IMR-90 (cell line): ENCODE measurements at regions not wholly inside any gene's neighbourhood (a gene's known extent, or its start where the extent isn't known, plus 50 kb on each side); places are given as distances from the start of the nearest gene placed in this dataset.

Experiments used
- ATAC-seq: fragments of 200-7000 bp; cut with Tn5 transposase; 2 replicates; pipeline ENCODE4 v1.9.1; 2020; ENCODE audit warnings: low read depth, mild to moderate bottlenecking, moderate library complexity
- BruUV-seq: library from RNA; stranded (reverse); fragments of 400-500 nt; replicated peaks from 2 replicates; lab custom pipeline; 2021; lab: Mats Ljungman, UMichigan
- CTCF ChIA-PET: fragments of 300-600 bp; formaldehyde crosslinking; extraction: SDS; loops from one replicate; lab custom pipeline; 2021; ENCODE audit warnings: antibody characterized with exemption; lab: Yijun Ruan, JAX
- POLR2A ChIA-PET: fragments of 300-600 bp; sonication (Branson Sonifier 250); formaldehyde crosslinking; loops from one replicate; lab custom pipeline; 2022; ENCODE audit warnings: antibody characterized with exemption; ENCODE audit not compliant: unreplicated experiment; lab: Charles Lee
- DNase-seq: peaks from one replicate; pipeline ENCODE4 v3.0.0; 2013
- H2AFZ ChIP-seq: replicated peaks from 2 replicates; pipeline ENCODE3; 2013; ENCODE audit warnings: low read length, mild to moderate bottlenecking; ENCODE audit not compliant: poor library complexity
- H2AK5ac ChIP-seq: 2 replicates; pipeline ENCODE4 v1.6.1; 2013; ENCODE audit warnings: low read depth, low read length, inconsistent platforms
- H2AK9ac ChIP-seq: replicated peaks from 2 replicates; pipeline ENCODE3; 2013; ENCODE audit warnings: mild to moderate bottlenecking, low read depth, low read length, moderate library complexity; ENCODE audit not compliant: poor library complexity
- H2BK120ac ChIP-seq: 2 replicates; pipeline ENCODE4 v1.6.1; 2013; ENCODE audit warnings: low read depth, low read length, inconsistent platforms
- H2BK15ac ChIP-seq: 3 replicates; pipeline ENCODE4 v1.6.1; 2013; ENCODE audit warnings: low read depth, low read length, inconsistent platforms
- H2BK20ac ChIP-seq: 2 replicates; pipeline ENCODE4 v1.6.1; 2013; ENCODE audit warnings: low read depth, mild to moderate bottlenecking, inconsistent platforms, low read length, moderate library complexity
- H2BK5ac ChIP-seq: 2 replicates; pipeline ENCODE4 v1.6.1; 2013; ENCODE audit warnings: mild to moderate bottlenecking, low read depth, low read length, inconsistent platforms; ENCODE audit not compliant: poor library complexity, severe bottlenecking
- H3K14ac ChIP-seq: replicated peaks from 2 replicates; pipeline ENCODE4 v1.6.1; 2013; ENCODE audit warnings: low read depth, low read length, inconsistent platforms
- H3K18ac ChIP-seq: 2 replicates; pipeline ENCODE4 v1.6.1; 2013; ENCODE audit warnings: low read depth, low read length, control low read depth
- H3K23ac ChIP-seq: 2 replicates; pipeline ENCODE4 v1.6.1; 2013; ENCODE audit warnings: low read depth, low read length, inconsistent platforms
- H3K27ac ChIP-seq: 2 replicates; pipeline ENCODE4 v1.5.1; 2013; ENCODE audit warnings: mild to moderate bottlenecking, control low read depth, low read length; ENCODE audit not compliant: insufficient read depth
- H3K27me3 ChIP-seq: 2 replicates; pipeline ENCODE4 v1.6.1; 2013; ENCODE audit warnings: low read length; ENCODE audit not compliant: control insufficient read depth, insufficient read depth
- H3K36me3 ChIP-seq: 2 replicates; pipeline ENCODE4 v1.6.1; 2013; ENCODE audit warnings: low read length, mixed read lengths; ENCODE audit not compliant: control insufficient read depth, insufficient read depth
- H3K4ac ChIP-seq: 2 replicates; pipeline ENCODE4 v1.6.1; 2013; ENCODE audit warnings: low read depth, low read length, inconsistent platforms
- H3K4me1 ChIP-seq: 2 replicates; pipeline ENCODE4 v1.6.1; 2013; ENCODE audit warnings: low read length, mixed read lengths; ENCODE audit not compliant: control insufficient read depth, insufficient read depth
- H3K4me2 ChIP-seq: 2 replicates; pipeline ENCODE4 v1.6.1; 2013; ENCODE audit warnings: low read depth, mild to moderate bottlenecking, control low read depth, low read length, moderate library complexity
- H3K4me3 ChIP-seq: 2 replicates; pipeline ENCODE4 v1.5.1; 2013; ENCODE audit warnings: low read depth, mild to moderate bottlenecking, control low read depth, low read length, moderate library complexity; ENCODE audit not compliant: insufficient read depth
- H3K56ac ChIP-seq: 2 replicates; pipeline ENCODE4 v1.6.1; 2013; ENCODE audit warnings: low read length, inconsistent platforms; ENCODE audit not compliant: insufficient read depth; ENCODE audit errors: extremely low read depth
- H3K79me1 ChIP-seq, 2 experiments: 2 replicates each; pipeline ENCODE4 v1.6.1; 2013; ENCODE audit warnings: low read length in 2 of 2, inconsistent platforms in 1 of 2, low read depth in 1 of 2
- H3K9ac ChIP-seq: 2 replicates; pipeline ENCODE4 v1.6.1; 2013; ENCODE audit warnings: low read depth, low read length, control low read depth
- H3K9me1 ChIP-seq: 2 replicates; pipeline ENCODE4 v1.6.1; 2013; ENCODE audit warnings: low read length, inconsistent platforms; ENCODE audit not compliant: insufficient read depth
- H3K9me3 ChIP-seq: 2 replicates; pipeline ENCODE4 v1.6.1; 2013; ENCODE audit warnings: low read length; ENCODE audit not compliant: control insufficient read depth, insufficient read depth
- H4K20me1 ChIP-seq: 2 replicates; pipeline ENCODE4 v1.6.1; 2013; ENCODE audit warnings: low read length, inconsistent platforms; ENCODE audit not compliant: insufficient read depth
- H4K5ac ChIP-seq: 2 replicates; pipeline ENCODE4 v1.6.1; 2013; ENCODE audit warnings: mild to moderate bottlenecking, low read depth, low read length, control low read depth
- H4K8ac ChIP-seq, 2 experiments: 2 replicates each; pipeline ENCODE4 v1.6.1; 2013; ENCODE audit warnings: low read depth in 2 of 2, low read length in 2 of 2, control low read depth in 1 of 2, inconsistent platforms in 1 of 2
- H4K91ac ChIP-seq: 2 replicates; pipeline ENCODE4 v1.6.1; 2013; ENCODE audit warnings: low read depth, low read length, inconsistent platforms; ENCODE audit not compliant: insufficient read depth
- BHLHE40 ChIP-seq: fragments of 150-350 bp; IDR thresholded peaks from 2 replicates; pipeline ENCODE4 v1.6.1; 2016; ENCODE audit warnings: mild to moderate bottlenecking, low read depth, low read length
- CEBPB ChIP-seq: IDR thresholded peaks from 2 replicates; pipeline ENCODE4 v1.6.1; 2012; ENCODE audit warnings: low read depth, low read length, improper control_type of control experiment
- CHD1 ChIP-seq: IDR thresholded peaks from 2 replicates; pipeline ENCODE4 v1.6.1; 2012; ENCODE audit warnings: low read depth, low read length, improper control_type of control experiment
- CTCF ChIP-seq: conservative IDR thresholded peaks from 2 replicates; pipeline ENCODE4 v1.5.1; 2012; ENCODE audit warnings: mild to moderate bottlenecking, low read depth, low read length, improper control_type of control experiment
- ELK1 ChIP-seq: fragments of 150-350 bp; IDR thresholded peaks from 2 replicates; pipeline ENCODE4 v1.6.1; 2016; ENCODE audit warnings: low read depth, mild to moderate bottlenecking, low read length, moderate library complexity, borderline replicate concordance
- FOS ChIP-seq: fragments of 150-350 bp; IDR thresholded peaks from 2 replicates; pipeline ENCODE4 v1.6.1; 2016; ENCODE audit warnings: low read depth, low read length
- MAFK ChIP-seq: IDR thresholded peaks from 2 replicates; pipeline ENCODE4 v1.6.1; 2012; ENCODE audit warnings: low read depth, low read length, improper control_type of control experiment
- MAZ ChIP-seq: IDR thresholded peaks from 2 replicates; pipeline ENCODE4 v1.6.1; 2012; ENCODE audit warnings: low read depth, mild to moderate bottlenecking, low read length, improper control_type of control experiment, moderate library complexity, borderline replicate concordance
- MXI1 ChIP-seq: IDR thresholded peaks from 2 replicates; pipeline ENCODE4 v1.6.1; 2012; ENCODE audit warnings: low read depth, mild to moderate bottlenecking, low read length, moderate library complexity, borderline replicate concordance
- NFE2L2 ChIP-seq: fragments of 150-350 bp; IDR thresholded peaks from 2 replicates; pipeline ENCODE4 v1.6.1; 2016; ENCODE audit warnings: low read depth, mild to moderate bottlenecking, low read length
- POLR2A ChIP-seq: IDR thresholded peaks from 2 replicates; pipeline ENCODE4 v1.6.1; 2012; ENCODE audit warnings: mild to moderate bottlenecking, low read depth, low read length
- RAD21 ChIP-seq: IDR thresholded peaks from 2 replicates; pipeline ENCODE4 v1.6.1; 2012; ENCODE audit warnings: low read length, improper control_type of control experiment
- RCOR1 ChIP-seq: IDR thresholded peaks from 2 replicates; pipeline ENCODE4 v1.6.1; 2012; ENCODE audit warnings: mild to moderate bottlenecking, low read length, improper control_type of control experiment; ENCODE audit not compliant: insufficient replicate concordance
- RFX5 ChIP-seq: IDR thresholded peaks from 2 replicates; pipeline ENCODE4 v1.8.0; 2012; ENCODE audit warnings: low read depth, mild to moderate bottlenecking, low read length, moderate library complexity
- SMC3 ChIP-seq: fragments of 150-350 bp; IDR thresholded peaks from 2 replicates; pipeline ENCODE4 v1.6.1; 2016; ENCODE audit warnings: low read depth, mild to moderate bottlenecking, antibody characterized with exemption, low read length, moderate library complexity
- USF2 ChIP-seq: fragments of 150-350 bp; IDR thresholded peaks from 2 replicates; pipeline ENCODE4 v1.6.1; 2017; ENCODE audit warnings: mild to moderate bottlenecking, antibody characterized with exemption, low read length, low read depth
- WGBS, 2 experiments: methylation state at CpG; one replicate each; pipeline versions ENCODE4 v1.1.5 to v1.1.7; 2013; ENCODE audit warnings: missing lambda C conversion rate in 2 of 2; ENCODE audit not compliant: insufficient read length in 1 of 2; ENCODE audit errors: extremely low coverage in 2 of 2; 5-methylcytosine and 5-hydroxymethylcytosine counted together
- dilution Hi-C: fragments of 300-500 bp; cut with HindIII; formaldehyde crosslinking; loops from one replicate; pipeline ENCODE4 v1.14.3; 2018; ENCODE audit warnings: low sequenced_read_pairs; ENCODE audit not compliant: unreplicated experiment
- in situ Hi-C: fragments of 300-500 bp; cut with MboI; formaldehyde crosslinking; loops from 3 replicates; pipeline ENCODE4 v1.14.3; 2019; ENCODE audit warnings: low sequenced_read_pairs, inconsistent platforms, mixed read lengths
- intact Hi-C: fragments of 100-400 bp; cut with micrococcal nuclease; formaldehyde crosslinking; loops from 2 replicates; pipeline ENCODE4 v1.10.0; 2022

- H3K27me3 ChIP-seq = peaks cover 10% of the 10 kb centered on the region
- H2BK20ac ChIP-seq = no peak overlapping the region
- dilution Hi-C loops = no loop called here
- TF ChIP-seq CHD1 (no peak), MAFK (no peak), USF2 (no peak), CEBPB (no peak), RAD21 (no peak), FOS (no peak), CTCF (no peak), RCOR1 (no peak), MXI1 (no peak), MAZ (no peak), ELK1 (no peak), BHLHE40 (no peak), RFX5 (no peak), NFE2L2 (no peak), POLR2A (no peak), SMC3 (no peak)
- ChIA-PET CTCF (no interaction called here), POLR2A (no interaction called here)
- no peak overlapping the region for H3K23ac ChIP-seq
- no CpG with 5 or more reads among the region's 3 CpGs for WGBS, 2 experiments
- in situ Hi-C loops = no loop called here
- no peak for DNase-seq
- no peaks in the 10 kb centered on the region; the same call in 1 of the 2 replicates for H3K4me1 ChIP-seq
- no peak overlapping the region for H3K18ac ChIP-seq
- ATAC-seq = no peak
- intact Hi-C loops = no loop called here
- H2BK5ac ChIP-seq = no peak overlapping the region
- H3K4ac ChIP-seq = no peak overlapping the region
- no peak overlapping the region for H2AK9ac ChIP-seq
- no peak overlapping the region for H3K4me2 ChIP-seq
- no peak overlapping the region for H3K56ac ChIP-seq
- H3K4me3 ChIP-seq = no peak overlapping the region
- no peak overlapping the region for H4K91ac ChIP-seq
- H3K9ac ChIP-seq = no peak overlapping the region
- no peaks in the 10 kb centered on the region for H3K36me3 ChIP-seq
- no peak overlapping the region for H4K5ac ChIP-seq
- H2BK120ac ChIP-seq = no peak overlapping the region
- no peak overlapping the region for H2AFZ ChIP-seq
- H4K20me1 ChIP-seq = no peaks in the 10 kb centered on the region
- no peak overlapping the region for H3K14ac ChIP-seq
- no TSS peak for BruUV-seq
- no peaks in the 10 kb centered on the region for H3K79me1 ChIP-seq
- no peaks in the 10 kb centered on the region for H3K9me1 ChIP-seq
- no peak overlapping the region for H4K8ac ChIP-seq
- H2BK15ac ChIP-seq = no peak overlapping the region
- H2AK5ac ChIP-seq = no peak overlapping the region
- no peak overlapping the region for H3K27ac ChIP-seq
- no peaks in the 10 kb centered on the region for H3K9me3 ChIP-seq
Measured at GRCh38 chr2:205931388-205931787, 154.6 kb downstream of the INO80D start.
